Epithelial cell of proximal tubule (primary cell): ENCODE measurements at regions not wholly inside any gene's neighbourhood (a gene's known extent, or its start where the extent isn't known, plus 50 kb on each side); places are given as distances from the start of the nearest gene placed in this dataset.

ENCODE experiments used
- DNase-seq: peaks from one replicate; pipeline ENCODE4 v3.0.0-alpha.2; 2011; ENCODE audit warnings: low read depth
- H3K4me3 ChIP-seq: 2 replicates; pipeline ENCODE4 v1.5.1; 2011; ENCODE audit warnings: low read depth, mild to moderate bottlenecking, low read length
- CTCF ChIP-seq: conservative IDR thresholded peaks from 2 replicates; pipeline ENCODE4 v1.5.1; 2012; ENCODE audit warnings: low read depth, mild to moderate bottlenecking, low read length

DNA sequence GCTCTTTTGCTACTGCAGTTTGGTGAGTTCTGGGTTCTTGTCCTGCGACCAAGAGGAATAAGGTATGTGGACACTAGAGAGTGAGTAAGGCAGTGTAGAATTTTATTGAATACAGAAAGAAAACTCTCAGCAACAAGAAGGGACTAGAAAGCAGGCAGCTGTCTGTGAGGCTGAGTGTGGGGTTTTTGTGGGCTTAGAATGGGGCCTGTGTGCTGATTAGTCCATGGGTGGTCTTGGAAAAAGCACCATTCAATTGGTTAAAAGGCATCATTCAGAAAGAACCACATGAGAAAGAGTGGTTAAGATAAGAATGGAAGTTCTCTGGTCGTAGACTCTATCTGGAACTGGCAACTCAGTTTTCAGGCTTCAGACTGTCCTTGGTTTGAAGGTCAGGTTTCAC is 298.8 kb downstream of the TGFB2 start:
- TF ChIP-seq CTCF: no peak
- no peak for DNase-seq
- no peak overlapping the region for H3K4me3 ChIP-seq

DNA sequence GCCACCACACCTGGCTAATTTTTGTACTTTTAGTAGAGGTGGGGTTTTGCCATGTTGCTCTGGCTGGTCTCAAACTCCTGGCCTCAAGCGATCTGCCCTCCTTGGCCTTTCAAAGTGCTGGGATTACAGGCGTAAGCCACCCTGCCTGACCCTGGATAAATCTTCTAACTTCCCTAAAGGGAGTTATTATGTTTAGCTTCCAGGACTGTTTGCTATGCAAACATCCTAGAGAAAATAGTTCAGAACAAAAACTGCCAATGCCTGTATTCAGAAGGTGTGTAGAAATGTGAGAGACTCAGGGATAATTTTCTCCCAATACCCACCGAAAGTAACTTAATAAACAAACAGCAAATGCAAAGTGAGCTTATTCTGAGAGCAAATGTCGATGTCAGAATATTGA is 301.2 kb downstream of the TGFB2 start:
- DNase-seq: no peak
- no peak overlapping the region for H3K4me3 ChIP-seq
- no peak for TF ChIP-seq CTCF

DNA sequence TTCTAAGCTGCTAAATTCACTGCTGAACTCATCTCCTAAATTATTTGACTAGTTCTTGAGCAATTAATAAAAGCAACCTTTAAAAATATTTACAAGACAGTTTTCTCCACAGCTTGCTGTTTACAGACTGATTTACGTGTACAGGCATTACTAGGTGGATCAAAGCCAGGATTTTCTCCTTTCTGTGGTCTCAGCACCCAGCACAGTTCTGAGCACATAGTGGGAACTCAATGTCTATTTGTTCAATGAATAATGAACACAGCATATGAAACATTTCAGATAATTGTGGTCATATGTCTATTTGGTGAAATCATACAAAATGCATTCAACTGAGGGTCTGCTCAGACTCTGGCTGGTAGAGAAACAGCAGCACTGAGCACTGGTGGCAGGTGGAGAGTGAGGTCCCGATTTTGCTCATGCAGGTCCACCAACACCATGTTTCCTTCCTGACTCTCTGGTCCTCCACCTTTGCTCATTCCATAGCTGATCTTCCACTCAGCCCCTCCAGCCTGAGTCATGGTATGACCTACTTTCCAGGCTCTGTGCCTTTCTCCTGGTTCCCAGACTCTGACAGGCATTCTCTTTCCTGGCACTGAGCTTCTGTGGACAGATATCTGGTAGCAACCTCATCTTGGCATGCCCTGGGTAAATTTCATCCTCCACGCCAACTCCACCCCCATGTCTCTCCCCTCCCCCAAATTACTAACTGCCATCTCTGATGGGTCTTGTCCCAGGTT is 311.3 kb downstream of the TGFB2 start:
- no peak for TF ChIP-seq CTCF
- no peak overlapping the region for H3K4me3 ChIP-seq
- DNase-seq: peak; percentile 64

- H3K4me3 ChIP-seq: no peak overlapping the region
- DNase-seq: no peak
- peak; percentile 18 for TF ChIP-seq CTCF
Measured at GRCh38 chr1:218658269-218658668, 313.1 kb downstream of the TGFB2 start.

DNA sequence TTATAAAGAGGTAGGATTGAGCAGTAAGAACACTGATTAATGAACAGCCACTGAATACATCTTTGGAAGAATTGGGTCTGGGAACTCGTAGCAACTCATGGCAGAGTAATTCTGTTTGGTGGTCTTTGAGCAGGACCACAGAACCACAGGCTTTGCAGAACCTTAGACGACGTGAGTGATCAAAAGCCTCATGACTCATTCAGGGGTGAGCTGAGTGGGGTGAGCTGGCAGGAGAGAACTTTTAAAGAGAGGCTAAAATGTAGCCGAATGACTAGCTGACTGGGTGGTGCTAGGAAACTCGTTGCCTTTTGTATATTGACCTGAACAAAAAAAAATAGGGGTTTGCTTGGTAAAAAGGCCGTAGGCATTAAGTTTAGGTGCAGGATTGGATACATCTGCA is 313.8 kb downstream of the TGFB2 start:
- peak; percentile 70 for DNase-seq
- no peak overlapping the region for H3K4me3 ChIP-seq
- TF ChIP-seq CTCF: no peak

DNA sequence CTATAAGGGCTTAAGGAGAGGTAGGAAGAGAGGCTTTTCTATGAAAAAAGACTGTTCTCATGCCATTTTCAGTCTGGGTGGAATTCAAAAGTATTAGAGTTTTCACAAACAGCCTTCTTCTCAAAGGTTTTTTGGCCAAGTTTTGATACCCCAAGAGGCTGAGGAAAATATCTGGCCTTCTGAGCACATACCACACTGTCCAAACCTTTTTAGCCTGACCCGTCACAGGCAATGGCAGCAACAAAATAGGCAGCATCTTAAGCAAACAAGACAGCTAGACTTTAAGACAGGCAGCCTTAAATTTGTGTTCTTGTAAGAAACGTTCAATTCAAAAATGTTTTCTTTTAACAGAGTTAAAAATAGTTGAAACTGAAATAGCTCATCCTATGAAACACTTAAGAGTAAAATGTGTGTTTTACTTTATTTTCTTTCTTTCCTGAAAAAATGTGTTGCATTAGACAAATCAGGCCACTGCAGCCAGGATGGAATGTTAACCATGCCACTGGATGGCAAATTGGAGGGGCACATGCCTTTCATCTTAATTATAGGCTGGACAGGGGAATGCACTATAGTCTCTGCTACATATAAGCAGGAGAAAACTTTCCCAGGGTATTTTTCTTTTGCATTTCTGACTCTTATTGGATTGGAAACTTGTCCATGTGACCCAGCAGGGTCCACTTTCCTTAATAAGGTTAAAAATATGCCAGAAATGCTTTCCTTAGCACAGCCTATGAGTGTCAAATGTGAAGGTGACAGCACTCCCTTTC is 315.0 kb downstream of the TGFB2 start:
- H3K4me3 ChIP-seq: no peak overlapping the region
- DNase-seq: peak; percentile 53
- no peak for TF ChIP-seq CTCF
